Right hindlimb (tissue), 1 donor: ENCODE measurements at regions not wholly inside any gene's neighbourhood (a gene's known extent, or its start where the extent isn't known, plus 50 kb on each side); places are given as distances from the start of the nearest gene placed in this dataset.

Source experiments
- DNase-seq: peaks from one replicate; pipeline ENCODE4 v3.0.0-alpha.2; 2018

DNA sequence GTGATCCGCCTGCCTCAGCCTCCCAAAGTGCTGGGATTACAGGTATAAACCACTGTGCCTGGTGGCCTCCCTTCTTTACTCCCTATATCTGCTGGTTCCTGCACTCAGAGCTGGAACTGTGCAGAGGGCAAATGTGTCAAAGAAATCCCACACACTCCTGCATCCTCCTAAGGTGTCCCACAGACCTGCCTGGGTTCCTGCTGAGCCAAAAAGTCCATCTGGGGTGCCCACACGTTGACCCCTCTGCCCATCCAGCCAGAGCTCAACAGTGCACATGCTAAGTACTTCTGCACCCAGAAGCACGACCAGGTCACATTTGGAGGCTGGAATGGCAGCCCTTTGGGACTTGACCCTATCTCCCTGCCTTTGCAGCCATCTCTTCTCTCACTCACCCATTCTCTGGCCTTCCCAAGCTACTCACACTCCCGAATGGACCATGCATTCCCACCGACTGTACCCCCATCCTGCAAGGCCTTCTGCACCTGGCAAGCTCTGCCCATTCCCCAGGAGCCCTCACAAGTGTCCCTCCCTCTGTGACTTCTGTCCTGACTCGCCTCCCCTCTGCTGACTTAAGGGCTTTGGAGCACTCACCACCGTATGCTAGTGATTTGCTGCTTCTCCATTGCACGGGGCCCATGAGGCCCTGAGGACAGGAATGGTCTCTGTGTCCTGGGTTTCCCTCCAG is 152.1 kb downstream of the KCTD15 start:
- no peak for DNase-seq

- DNase-seq: no peak
Measured at GRCh38 chr19:33950091-33950750, 153.6 kb downstream of the KCTD15 start.

DNA sequence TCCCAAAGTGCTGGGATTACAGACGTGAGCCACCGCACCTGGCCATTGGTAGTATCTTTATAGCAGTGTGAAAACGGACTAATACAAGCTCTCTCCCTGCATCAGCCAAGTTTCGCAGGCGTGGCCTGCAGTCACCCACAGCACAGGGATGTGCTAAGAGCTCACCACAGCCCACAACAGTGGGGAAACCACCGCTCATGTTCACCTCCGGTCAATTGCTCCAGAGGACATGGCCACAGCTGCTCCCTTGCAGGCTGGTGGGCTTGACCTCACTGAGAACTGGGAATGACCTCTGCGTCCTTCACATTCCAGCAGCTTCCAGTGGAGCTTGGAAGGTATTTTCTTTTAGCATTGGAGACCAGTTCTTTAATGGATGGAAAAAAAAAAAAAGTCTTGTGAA is 156.4 kb downstream of the KCTD15 start:
- no peak for DNase-seq

- no peak for DNase-seq
Measured at GRCh38 chr19:33953592-33953991, 156.9 kb downstream of the KCTD15 start.

- DNase-seq: no peak
Measured at GRCh38 chr19:33954686-33955085, 158.0 kb downstream of the KCTD15 start.

- no peak for DNase-seq
Measured at GRCh38 chr19:33956941-33957340, 160.3 kb downstream of the KCTD15 start.

DNA sequence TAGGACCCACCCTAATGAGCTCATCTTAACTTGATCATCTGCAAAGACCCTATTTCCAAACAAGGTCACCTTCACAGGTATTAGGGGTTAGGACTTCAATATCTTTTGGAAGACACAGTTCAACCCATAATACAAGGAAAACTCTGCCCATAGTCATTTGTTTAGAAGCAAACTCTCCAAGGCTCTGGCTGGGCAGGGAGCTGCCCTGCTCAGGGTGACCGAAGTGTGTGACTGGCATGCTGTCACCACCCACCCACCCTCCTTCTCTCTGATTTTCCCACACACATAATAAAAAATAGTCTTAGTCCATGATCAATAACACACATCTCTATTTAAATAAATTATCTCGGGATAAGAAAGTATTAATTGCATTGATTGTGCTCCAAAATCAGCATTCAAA is 161.1 kb downstream of the KCTD15 start:
- no peak for DNase-seq

DNA sequence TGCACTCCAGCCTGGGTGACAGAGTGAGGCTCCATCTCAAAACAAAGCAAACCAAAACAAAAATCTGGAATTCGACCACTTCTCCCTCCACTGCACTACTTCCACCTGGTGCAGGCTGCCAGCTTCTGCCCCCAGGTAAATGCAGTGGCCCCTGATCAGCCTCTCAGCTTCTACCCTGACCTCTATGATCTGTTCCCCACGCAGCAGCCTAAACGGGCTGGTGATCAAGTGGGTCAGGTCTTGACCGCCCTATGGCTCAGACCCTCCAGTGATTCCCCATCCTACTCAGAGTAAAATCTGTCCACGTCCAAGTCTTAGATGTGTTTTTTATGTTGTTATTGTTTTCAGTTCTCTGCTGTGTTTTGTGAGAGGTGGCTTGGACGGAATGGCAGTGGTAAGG is 163.9 kb downstream of the KCTD15 start:
- DNase-seq: no peak

GRCh38 chr19:33962161-33962560 is 165.5 kb downstream of the KCTD15 start:
- no peak for DNase-seq

GRCh38 chr19:33963514-33963913 is 166.8 kb downstream of the KCTD15 start:
- DNase-seq: no peak

DNA sequence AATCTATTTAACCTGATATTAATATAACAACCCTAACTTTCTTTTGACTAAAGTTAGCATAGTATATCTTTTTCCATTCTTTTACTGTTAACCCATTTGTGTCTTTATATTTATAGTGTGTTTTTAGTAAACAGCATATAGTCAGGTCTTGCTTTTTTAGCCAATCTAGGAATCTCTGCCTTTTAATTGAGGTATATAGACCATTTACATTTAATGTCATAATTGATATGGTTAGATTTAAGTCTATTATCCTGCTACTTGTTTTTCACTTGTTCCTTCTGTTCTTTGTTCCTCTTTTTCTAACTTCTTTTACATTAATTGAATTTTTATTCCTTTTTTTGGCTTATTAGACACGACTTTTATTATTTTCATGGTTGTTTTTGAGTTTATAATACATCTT is 174.4 kb downstream of the KCTD15 start:
- no peak for DNase-seq

DNA sequence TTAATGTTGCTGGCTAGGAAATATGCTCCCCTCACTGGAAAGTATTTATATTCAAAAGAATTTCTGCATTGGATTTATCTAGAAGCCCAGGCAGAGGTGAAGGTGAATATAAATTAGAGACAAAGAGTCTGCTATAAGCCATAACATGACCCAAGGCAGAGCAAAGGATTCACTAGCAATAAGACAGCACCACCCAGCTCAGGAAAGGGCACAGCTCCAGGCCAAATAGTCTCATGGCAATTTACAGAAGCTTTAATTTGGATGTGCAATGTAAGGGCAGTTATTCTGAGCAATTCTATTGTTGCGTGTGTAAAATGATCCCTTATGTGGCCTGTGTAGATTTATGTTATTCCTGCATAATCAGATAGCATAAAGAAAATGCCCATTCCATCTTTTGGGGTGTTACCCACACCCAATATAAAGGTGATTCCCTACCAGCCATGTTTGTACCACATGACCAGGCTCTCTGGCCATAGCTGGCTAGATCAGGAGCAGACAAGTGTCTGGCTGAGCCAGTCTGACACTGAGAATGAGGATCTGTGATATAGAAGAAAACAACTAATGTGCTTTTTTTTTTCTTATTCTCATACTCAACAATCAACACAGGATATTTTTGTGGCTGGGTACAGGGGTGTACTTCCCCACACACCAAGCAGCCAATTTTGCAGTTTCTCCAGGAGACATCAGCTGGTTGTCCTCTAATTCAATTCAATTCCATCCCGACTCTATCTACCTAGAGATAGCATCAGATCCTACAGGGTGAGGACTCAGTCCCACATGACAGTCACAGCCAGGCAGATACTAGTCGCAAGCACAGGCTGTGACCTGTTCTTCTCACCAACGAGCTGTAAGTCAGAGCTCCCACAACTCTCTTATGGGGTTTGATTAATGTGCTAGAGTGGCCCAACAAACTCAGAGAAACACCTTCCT is 181.4 kb downstream of the KCTD15 start:
- no peak for DNase-seq

- DNase-seq: no peak
Measured at GRCh38 chr19:33982706-33983105, 186.0 kb downstream of the KCTD15 start.

DNA sequence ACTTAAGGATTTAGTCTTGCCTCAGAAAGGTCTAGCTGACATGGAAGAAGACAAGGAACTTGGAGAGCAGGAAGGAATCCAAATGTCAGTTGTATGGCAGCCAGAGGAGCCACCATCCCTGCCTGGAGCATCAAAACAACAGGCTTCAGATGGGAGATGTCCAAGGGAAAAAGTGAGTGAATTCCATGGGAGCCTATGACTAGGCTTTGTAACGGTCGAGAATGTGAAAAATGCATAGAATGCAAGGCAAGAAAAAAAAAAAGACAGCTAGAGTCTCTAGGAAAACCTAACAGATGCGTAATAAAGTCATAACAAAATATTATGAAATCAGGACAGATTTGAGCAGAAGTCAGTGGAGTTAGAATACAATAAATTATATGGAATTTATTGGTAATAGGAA is 183.7 kb upstream of the LSM14A start:
- no peak for DNase-seq

GRCh38 chr19:33997690-33998089 is 174.6 kb upstream of the LSM14A start:
- DNase-seq: no peak

GRCh38 chr19:33998302-33998701 is 174.0 kb upstream of the LSM14A start:
- DNase-seq: no peak

DNA sequence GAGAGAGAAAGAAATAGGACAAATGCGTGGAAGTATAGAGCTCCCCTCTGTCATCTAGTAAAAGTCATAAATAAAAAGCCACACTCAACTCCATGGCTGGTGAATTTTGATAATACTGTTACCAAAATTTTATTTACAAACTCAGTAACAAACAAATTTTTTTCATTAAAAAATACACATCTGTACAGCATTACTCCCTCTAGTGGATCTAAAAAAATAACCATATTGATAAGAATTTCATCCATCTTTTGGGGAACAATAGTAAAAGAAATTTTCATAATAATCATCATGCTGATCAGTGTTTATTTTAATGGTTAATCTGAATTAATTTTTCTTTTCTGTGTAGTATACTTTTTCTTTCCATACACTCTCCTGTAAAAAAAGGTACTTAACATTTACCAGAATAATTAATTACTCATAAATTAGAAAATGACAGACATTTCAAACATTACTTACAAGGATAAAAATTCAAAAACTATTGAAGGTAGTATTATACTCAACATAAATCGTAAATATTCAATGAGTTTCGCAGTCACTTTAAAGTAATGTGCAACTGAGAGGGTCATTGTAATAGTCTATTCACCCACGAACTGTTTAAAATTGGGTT is 173.5 kb upstream of the LSM14A start:
- DNase-seq: no peak

- no peak for DNase-seq
Measured at GRCh38 chr19:34017024-34017423, 155.3 kb upstream of the LSM14A start.

DNA sequence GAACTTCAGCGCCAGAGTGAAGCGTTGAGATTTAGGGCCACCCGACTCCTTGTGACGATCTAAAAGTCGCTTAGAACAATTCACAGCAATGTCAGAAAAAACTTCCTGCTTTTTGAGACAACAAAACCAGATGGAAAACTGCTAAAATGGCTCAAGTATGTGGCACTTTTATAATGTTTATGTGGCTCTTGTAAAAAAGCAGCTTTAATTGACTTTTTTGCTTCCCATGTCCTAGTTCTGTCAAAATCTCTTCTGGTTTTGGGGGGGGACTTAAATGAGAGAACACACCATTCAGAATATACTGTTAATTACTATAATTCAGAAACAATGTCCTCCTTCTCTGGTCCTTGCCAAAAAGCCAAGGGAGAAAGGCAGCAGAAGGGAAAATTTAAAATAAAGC is 154.7 kb upstream of the LSM14A start:
- DNase-seq: no peak

DNA sequence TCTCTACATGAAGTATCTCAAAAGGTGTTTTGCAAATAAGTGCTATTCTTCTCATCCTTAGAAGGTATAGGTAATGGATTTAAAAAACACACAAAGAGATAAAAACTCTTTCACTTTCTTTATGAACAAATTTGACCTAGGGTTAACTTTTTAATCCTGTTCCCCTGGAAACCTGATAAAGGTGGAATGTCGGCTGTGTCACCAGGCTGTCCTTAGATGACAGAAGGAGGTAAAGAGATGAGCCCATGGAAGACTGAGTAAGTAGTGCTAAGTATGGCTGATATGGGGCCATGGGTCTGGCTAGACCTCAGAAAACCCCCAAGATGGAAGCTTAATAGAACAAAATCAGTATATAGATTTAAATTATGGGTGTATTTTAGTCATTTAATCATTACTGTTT is 153.8 kb upstream of the LSM14A start:
- no peak for DNase-seq

DNA sequence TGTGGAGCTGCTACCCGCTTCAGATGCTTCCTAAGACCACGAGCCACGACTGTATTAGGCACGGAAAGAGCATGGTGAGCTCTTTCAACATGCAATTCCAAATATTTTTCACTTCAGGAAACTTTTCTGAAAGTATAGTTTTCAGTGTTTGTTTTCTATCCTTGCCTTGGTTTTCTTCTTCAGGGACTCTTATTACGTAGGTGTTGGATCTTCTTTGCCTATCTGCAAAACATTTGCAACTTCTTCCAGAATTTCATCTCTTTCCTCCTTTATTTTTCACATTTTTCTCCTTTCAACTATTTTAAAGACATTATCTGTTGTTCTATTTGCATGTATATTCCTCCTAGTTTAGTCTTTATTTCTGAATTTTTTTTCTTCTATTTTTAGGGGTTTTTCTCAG is 148.9 kb upstream of the LSM14A start:
- no peak for DNase-seq

- DNase-seq: no peak
Measured at GRCh38 chr19:34033880-34034279, 138.4 kb upstream of the LSM14A start.

- DNase-seq: no peak
Measured at GRCh38 chr19:34034318-34034846, 137.9 kb upstream of the LSM14A start.
